GM12878 (cell line): ENCODE measurements at regions not wholly inside any gene's neighbourhood (a gene's known extent, or its start where the extent isn't known, plus 50 kb on each side); places are given as distances from the start of the nearest gene placed in this dataset.

Experiments used
- ATAC-seq: fragments of 200-7000 bp; cut with Tn5 transposase; 3 replicates; pipeline ENCODE4 v1.9.1; 2020; ENCODE audit warnings: mild to moderate bottlenecking, moderate library complexity
- BruUV-seq: library from RNA; stranded (reverse); fragments of 400-500 nt; replicated peaks from 2 replicates; lab custom pipeline; 2021; lab: Mats Ljungman, UMichigan
- CTCF ChIA-PET: fragments of 300-600 bp; sonication (Branson Sonifier 250); formaldehyde crosslinking; extraction: SDS; loops from one replicate; lab custom pipeline; 2021; ENCODE audit warnings: inconsistent platforms; lab: Yijun Ruan, JAX
- POLR2A ChIA-PET: fragments of 350-600 bp; formaldehyde crosslinking; extraction: SDS; loops from one replicate; lab custom pipeline; 2021; ENCODE audit warnings: inconsistent platforms; lab: Charles Lee
- RAD21 ChIA-PET: fragments of 300-600 bp; sonication (Branson Sonifier 250); formaldehyde crosslinking; loops from one replicate; lab custom pipeline; 2023; ENCODE audit warnings: antibody characterized with exemption; ENCODE audit not compliant: unreplicated experiment; lab: Charles Lee
- SMC1A ChIA-PET: fragments of 300-600 bp; sonication (Branson Sonifier 250); formaldehyde crosslinking; loops from one replicate; lab custom pipeline; 2023; ENCODE audit not compliant: unreplicated experiment, uncharacterized antibody; lab: Charles Lee
- DNase-seq: peaks from one replicate; pipeline ENCODE4 v3.0.0-alpha.2; 2011; ENCODE audit warnings: low read depth, low spot score
- FAIRE-seq: peaks from 3 replicates; lab custom pipeline; 2011; peaks lifted over from hg19 to GRCh38; lab: Jason Lieb, UNC
- H2AFZ ChIP-seq: 2 replicates; pipeline ENCODE4 v1.6.0; 2011; ENCODE audit warnings: low read depth, low read length, control low read depth; ENCODE audit not compliant: control insufficient read depth
- H3K27ac ChIP-seq: 2 replicates; pipeline ENCODE4 v1.5.1; 2011; ENCODE audit warnings: control low read depth; ENCODE audit not compliant: control insufficient read depth, insufficient read depth
- H3K27me3 ChIP-seq, 2 experiments: replicated peaks in 1 of 2; 2 replicates each; pipeline versions ENCODE4 v1.6.0 to v1.6.1; 2011; ENCODE audit warnings: low read length in 1 of 2; ENCODE audit not compliant: control insufficient read depth in 2 of 2, insufficient read depth in 2 of 2
- H3K36me3 ChIP-seq, 2 experiments: 2 replicates each; pipeline ENCODE4 v1.5.1; 2011; ENCODE audit warnings: low read length in 1 of 2; ENCODE audit not compliant: control insufficient read depth in 2 of 2, insufficient read depth in 2 of 2
- H3K4me1 ChIP-seq: 2 replicates; pipeline ENCODE4 v1.6.1; 2011; ENCODE audit warnings: mild to moderate bottlenecking, low read length, moderate library complexity, mixed read lengths; ENCODE audit not compliant: control insufficient read depth, insufficient read depth
- H3K4me2 ChIP-seq: 2 replicates; pipeline ENCODE4 v1.6.0; 2011; ENCODE audit warnings: control low read depth; ENCODE audit not compliant: control insufficient read depth, insufficient read depth
- H3K4me3 ChIP-seq: fragments of 200-600 bp; sonication (generic); 2 replicates; pipeline ENCODE4 v1.5.1; 2016
- H3K79me2 ChIP-seq: 2 replicates; pipeline ENCODE4 v1.6.0; 2011; ENCODE audit warnings: low read length; ENCODE audit not compliant: control insufficient read depth, insufficient read depth
- H3K9ac ChIP-seq: 2 replicates; pipeline ENCODE4 v1.8.0; 2011; ENCODE audit warnings: low read length, control low read depth, mixed read lengths; ENCODE audit not compliant: control insufficient read depth, insufficient read depth
- H3K9me3 ChIP-seq: replicated peaks from 3 replicates; pipeline ENCODE4 v1.5.1; 2011; ENCODE audit warnings: mild to moderate bottlenecking, low read length; ENCODE audit not compliant: control insufficient read depth, insufficient read depth
- H4K20me1 ChIP-seq: 2 replicates; pipeline ENCODE4 v1.6.0; 2011; ENCODE audit not compliant: control insufficient read depth, insufficient read depth
- CBFB ChIP-seq: IDR thresholded peaks from 2 replicates; pipeline ENCODE4 v1.6.1; 2016; ENCODE audit warnings: antibody characterized with exemption, low read depth
- EED ChIP-seq: sonication (generic); IDR thresholded peaks from 2 replicates; pipeline ENCODE4 v1.6.1; 2016; ENCODE audit warnings: antibody characterized with exemption, low read depth
- NFYB ChIP-seq: IDR thresholded peaks from 2 replicates; pipeline ENCODE4 v1.6.1; 2011; ENCODE audit warnings: low read depth, mild to moderate bottlenecking, low read length, improper control_type of control experiment, moderate library complexity; ENCODE audit not compliant: insufficient read depth
- RCOR1 ChIP-seq: conservative IDR thresholded peaks from 2 replicates; pipeline ENCODE4 v1.6.1; 2012; ENCODE audit warnings: low read depth, low read length, improper control_type of control experiment
- WGBS: methylation state at CpG from one replicate; pipeline ENCODE4 v1.1.6; 2016; ENCODE audit warnings: low lambda C conversion rate; ENCODE audit not compliant: insufficient replicate concordance, insufficient coverage; ENCODE audit errors: missing lambda C conversion rate; 5-methylcytosine and 5-hydroxymethylcytosine counted together
- in situ Hi-C: fragments of 300-500 bp; cut with MboI; formaldehyde crosslinking; loops from 9 replicates; pipeline ENCODE4 v1.14.3; 2018; ENCODE audit warnings: mixed read lengths
- intact Hi-C: fragments of 100-400 bp; cut with micrococcal nuclease; formaldehyde crosslinking; loops from one replicate; pipeline ENCODE4 v1.14.2; 2022; ENCODE audit not compliant: unreplicated experiment
- TF ChIP-seq, protein P1 (sequence below): IDR thresholded peaks from 2 replicates; pipeline ENCODE4 v1.6.1; 2012; ENCODE audit warnings: low read depth, low read length, improper control_type of control experiment
- TF ChIP-seq, protein P2 (sequence below): fragments of 450-650 bp; formaldehyde crosslinking; IDR thresholded peaks from 2 replicates; pipeline ENCODE4 v1.5.0; 2022; ENCODE audit warnings: mild to moderate bottlenecking, missing genetic modification characterization
- TF ChIP-seq, protein P3 (sequence below): IDR thresholded peaks from 2 replicates; pipeline ENCODE4 v1.6.1; 2011; ENCODE audit warnings: borderline replicate concordance, low read depth, mild to moderate bottlenecking, moderate library complexity, mixed read lengths, low read length; ENCODE audit not compliant: insufficient read depth; ENCODE audit errors: extremely low read length

DNA sequence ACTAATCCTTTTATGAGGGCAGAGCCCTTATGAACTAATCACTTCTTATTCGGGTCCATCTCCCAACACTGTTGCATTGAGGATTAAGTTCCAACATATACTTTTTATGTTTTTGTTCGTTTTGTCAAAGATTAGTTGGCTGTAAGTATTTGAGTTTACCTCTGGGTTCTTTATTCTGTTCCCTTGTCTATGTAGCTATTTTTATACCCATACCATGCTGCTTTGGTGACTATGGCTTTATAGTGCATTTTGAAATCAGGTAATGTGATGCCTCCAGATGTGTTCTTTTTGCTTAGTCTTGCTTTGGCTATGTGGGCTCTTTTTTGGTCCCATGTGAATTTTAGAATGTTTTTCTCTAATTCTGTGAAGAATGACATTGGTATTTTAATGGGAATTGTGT lies 166.4 kb upstream of the KCNMB2 start:
- CTCF ChIA-PET, result no interaction called here
- FAIRE-seq, result no peak
- in situ Hi-C loops, result no loop called here
- Histone ChIP-seq H3K9me3 (no peaks in the 10 kb centered on the region), H3K4me2 (no peak overlapping the region), H3K4me1 (no peaks in the 10 kb centered on the region), H3K4me3 (no peak overlapping the region), H3K36me3 (no peaks in the 10 kb centered on the region), H3K27me3 (no peaks in the 10 kb centered on the region; a peak in 1 of 4 replicates), H3K9ac (no peak overlapping the region), H2AFZ (no peak overlapping the region), H3K79me2 (no peaks in the 10 kb centered on the region), H3K27ac (no peak overlapping the region), H4K20me1 (no peaks in the 10 kb centered on the region)
- BruUV-seq, result no TSS peak
- no peak for TF ChIP-seq EED
- TF ChIP-seq, protein P1, sequence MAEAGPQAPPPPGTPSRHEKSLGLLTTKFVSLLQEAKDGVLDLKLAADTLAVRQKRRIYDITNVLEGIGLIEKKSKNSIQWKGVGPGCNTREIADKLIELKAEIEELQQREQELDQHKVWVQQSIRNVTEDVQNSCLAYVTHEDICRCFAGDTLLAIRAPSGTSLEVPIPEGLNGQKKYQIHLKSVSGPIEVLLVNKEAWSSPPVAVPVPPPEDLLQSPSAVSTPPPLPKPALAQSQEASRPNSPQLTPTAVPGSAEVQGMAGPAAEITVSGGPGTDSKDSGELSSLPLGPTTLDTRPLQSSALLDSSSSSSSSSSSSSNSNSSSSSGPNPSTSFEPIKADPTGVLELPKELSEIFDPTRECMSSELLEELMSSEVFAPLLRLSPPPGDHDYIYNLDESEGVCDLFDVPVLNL, result no peak
- TF ChIP-seq, protein P2, sequence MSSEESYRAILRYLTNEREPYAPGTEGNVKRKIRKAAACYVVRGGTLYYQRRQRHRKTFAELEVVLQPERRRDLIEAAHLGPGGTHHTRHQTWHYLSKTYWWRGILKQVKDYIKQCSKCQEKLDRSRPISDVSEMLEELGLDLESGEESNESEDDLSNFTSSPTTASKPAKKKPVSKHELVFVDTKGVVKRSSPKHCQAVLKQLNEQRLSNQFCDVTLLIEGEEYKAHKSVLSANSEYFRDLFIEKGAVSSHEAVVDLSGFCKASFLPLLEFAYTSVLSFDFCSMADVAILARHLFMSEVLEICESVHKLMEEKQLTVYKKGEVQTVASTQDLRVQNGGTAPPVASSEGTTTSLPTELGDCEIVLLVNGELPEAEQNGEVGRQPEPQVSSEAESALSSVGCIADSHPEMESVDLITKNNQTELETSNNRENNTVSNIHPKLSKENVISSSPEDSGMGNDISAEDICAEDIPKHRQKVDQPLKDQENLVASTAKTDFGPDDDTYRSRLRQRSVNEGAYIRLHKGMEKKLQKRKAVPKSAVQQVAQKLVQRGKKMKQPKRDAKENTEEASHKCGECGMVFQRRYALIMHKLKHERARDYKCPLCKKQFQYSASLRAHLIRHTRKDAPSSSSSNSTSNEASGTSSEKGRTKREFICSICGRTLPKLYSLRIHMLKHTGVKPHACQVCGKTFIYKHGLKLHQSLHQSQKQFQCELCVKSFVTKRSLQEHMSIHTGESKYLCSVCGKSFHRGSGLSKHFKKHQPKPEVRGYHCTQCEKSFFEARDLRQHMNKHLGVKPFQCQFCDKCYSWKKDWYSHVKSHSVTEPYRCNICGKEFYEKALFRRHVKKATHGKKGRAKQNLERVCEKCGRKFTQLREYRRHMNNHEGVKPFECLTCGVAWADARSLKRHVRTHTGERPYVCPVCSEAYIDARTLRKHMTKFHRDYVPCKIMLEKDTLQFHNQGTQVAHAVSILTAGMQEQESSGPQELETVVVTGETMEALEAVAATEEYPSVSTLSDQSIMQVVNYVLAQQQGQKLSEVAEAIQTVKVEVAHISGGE (CRISPR knock-in tag), result no peak
- TF ChIP-seq NFYB, result no peak
- TF ChIP-seq, protein P3, sequence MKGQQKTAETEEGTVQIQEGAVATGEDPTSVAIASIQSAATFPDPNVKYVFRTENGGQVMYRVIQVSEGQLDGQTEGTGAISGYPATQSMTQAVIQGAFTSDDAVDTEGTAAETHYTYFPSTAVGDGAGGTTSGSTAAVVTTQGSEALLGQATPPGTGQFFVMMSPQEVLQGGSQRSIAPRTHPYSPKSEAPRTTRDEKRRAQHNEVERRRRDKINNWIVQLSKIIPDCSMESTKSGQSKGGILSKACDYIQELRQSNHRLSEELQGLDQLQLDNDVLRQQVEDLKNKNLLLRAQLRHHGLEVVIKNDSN, result no peak
- TF ChIP-seq RCOR1, result no peak
- TF ChIP-seq CBFB, result no peak
- intact Hi-C loops, result no loop called here
- 14% methylated on average over 2 of the region's 2 CpGs for WGBS
- no peak for ATAC-seq
- SMC1A ChIA-PET, result interaction anchor here (1.7 kb wide), 1 partner anchor 14 kb away, joined by 3 read pairs; no protein-coding TSS in a partner anchor
- POLR2A ChIA-PET, result no interaction called here
- RAD21 ChIA-PET, result no interaction called here
- DNase-seq, result no peak
